SK-N-SH treated with all-trans-retinoic acid at 6 μM for 48 hours (cell line): ENCODE measurements at regions not wholly inside any gene's neighbourhood (a gene's known extent, or its start where the extent isn't known, plus 50 kb on each side); places are given as distances from the start of the nearest gene placed in this dataset.

Source experiments
- ATAC-seq: fragments of 200-7000 bp; cut with Tn5 transposase; 3 replicates; pipeline ENCODE4 v1.9.1; 2020; ENCODE audit warnings: mild to moderate bottlenecking, moderate library complexity
- ARNTL ChIP-seq: fragments of 450-650 bp; formaldehyde crosslinking; IDR thresholded peaks from 2 replicates; pipeline ENCODE4 v1.5.0; 2020; ENCODE audit warnings: low read depth, mild to moderate bottlenecking, moderate library complexity, borderline replicate concordance
- BACH2 ChIP-seq: fragments of 250-450 bp; sonication (Bioruptor Pico); IDR thresholded peaks from 2 replicates; pipeline ENCODE4 v1.9.0; 2021; ENCODE audit warnings: mild to moderate bottlenecking, borderline replicate concordance
- CSDC2 ChIP-seq: fragments of 250-450 bp; sonication (Bioruptor Pico); IDR thresholded peaks from 2 replicates; pipeline ENCODE4 v1.5.0; 2020; ENCODE audit warnings: mild to moderate bottlenecking, moderate library complexity
- ESRRG ChIP-seq: fragments of 250-450 bp; sonication (Bioruptor Pico); IDR thresholded peaks from 2 replicates; pipeline ENCODE4 v1.6.1; 2021; ENCODE audit warnings: mild to moderate bottlenecking
- GLIS3 ChIP-seq: fragments of 250-450 bp; sonication (Bioruptor Pico); IDR thresholded peaks from 2 replicates; pipeline ENCODE4 v1.5.0; 2020; ENCODE audit warnings: mild to moderate bottlenecking, moderate library complexity
- ISL1 ChIP-seq: fragments of 250-450 bp; sonication (Bioruptor Pico); IDR thresholded peaks from 2 replicates; pipeline ENCODE4 v2.1.2; 2022; ENCODE audit warnings: mild to moderate bottlenecking, moderate library complexity
- PPARA ChIP-seq: fragments of 250-450 bp; sonication (Bioruptor Pico); IDR thresholded peaks from 2 replicates; pipeline ENCODE4 v1.5.0; 2020; ENCODE audit warnings: mild to moderate bottlenecking, borderline replicate concordance
- RARB ChIP-seq: fragments of 250-450 bp; sonication (Bioruptor Pico); IDR thresholded peaks from 2 replicates; pipeline ENCODE4 v1.8.0; 2021; ENCODE audit warnings: mild to moderate bottlenecking, moderate library complexity
- SNAI2 ChIP-seq: fragments of 250-450 bp; sonication (Bioruptor Pico); IDR thresholded peaks from 2 replicates; pipeline ENCODE4 v1.5.0; 2020; ENCODE audit warnings: mild to moderate bottlenecking, moderate library complexity
- TCF4 ChIP-seq: fragments of 250-450 bp; sonication (Bioruptor Pico); IDR thresholded peaks from 2 replicates; pipeline ENCODE4 v1.8.0; 2021; ENCODE audit warnings: mild to moderate bottlenecking, moderate library complexity, borderline replicate concordance
- TOX ChIP-seq: fragments of 250-450 bp; sonication (Bioruptor Pico); IDR thresholded peaks from 2 replicates; pipeline ENCODE4 v1.8.0; 2021; ENCODE audit warnings: mild to moderate bottlenecking, moderate library complexity, borderline replicate concordance
- ZC3H10 ChIP-seq: fragments of 250-450 bp; sonication (Bioruptor Pico); IDR thresholded peaks from 2 replicates; pipeline ENCODE4 v1.5.1; 2021; ENCODE audit warnings: mild to moderate bottlenecking, moderate library complexity
- ZFP3 ChIP-seq: fragments of 250-450 bp; sonication (Bioruptor Pico); IDR thresholded peaks from 2 replicates; pipeline ENCODE4 v1.5.0; 2020; ENCODE audit warnings: mild to moderate bottlenecking, moderate library complexity
- ZFP30 ChIP-seq: fragments of 450-650 bp; formaldehyde crosslinking; IDR thresholded peaks from 2 replicates; pipeline ENCODE4 v1.5.0; 2022; ENCODE audit warnings: mild to moderate bottlenecking, moderate library complexity
- ZNF565 ChIP-seq: fragments of 450-650 bp; formaldehyde crosslinking; conservative IDR thresholded peaks from 2 replicates; pipeline ENCODE4 v1.5.0; 2020; ENCODE audit warnings: low read depth, mild to moderate bottlenecking, moderate library complexity
- ZNF70 ChIP-seq: fragments of 450-650 bp; formaldehyde crosslinking; IDR thresholded peaks from 2 replicates; pipeline ENCODE4 v1.5.0; 2020; ENCODE audit warnings: mild to moderate bottlenecking, moderate library complexity
- ZNF8 ChIP-seq: fragments of 450-650 bp; formaldehyde crosslinking; IDR thresholded peaks from 2 replicates; pipeline ENCODE4 v1.5.0; 2020; ENCODE audit warnings: mild to moderate bottlenecking, moderate library complexity
- TF ChIP-seq, protein P1 (sequence below): fragments of 250-450 bp; sonication (Bioruptor Pico); IDR thresholded peaks from 2 replicates; pipeline ENCODE4 v1.5.0; 2020; ENCODE audit warnings: mild to moderate bottlenecking, moderate library complexity
- TF ChIP-seq, protein P2 (sequence below): fragments of 250-450 bp; sonication (Bioruptor Pico); IDR thresholded peaks from 2 replicates; pipeline ENCODE4 v1.5.1; 2021; ENCODE audit warnings: mild to moderate bottlenecking, moderate library complexity
- TF ChIP-seq, protein P3 (sequence below): fragments of 250-450 bp; sonication (Bioruptor Pico); IDR thresholded peaks from 2 replicates; pipeline ENCODE4 v1.8.0; 2021; ENCODE audit warnings: low read depth, mild to moderate bottlenecking, moderate library complexity, borderline replicate concordance
- TF ChIP-seq, protein P4 (sequence below): fragments of 250-450 bp; sonication (Bioruptor Pico); IDR thresholded peaks from 2 replicates; pipeline ENCODE4 v1.8.0; 2020; ENCODE audit warnings: mild to moderate bottlenecking, moderate library complexity, borderline replicate concordance
- TF ChIP-seq, protein P5 (sequence below): fragments of 250-450 bp; sonication (Bioruptor Pico); IDR thresholded peaks from 2 replicates; pipeline ENCODE4 v1.5.1; 2020; ENCODE audit warnings: low read depth, mild to moderate bottlenecking, moderate library complexity

DNA sequence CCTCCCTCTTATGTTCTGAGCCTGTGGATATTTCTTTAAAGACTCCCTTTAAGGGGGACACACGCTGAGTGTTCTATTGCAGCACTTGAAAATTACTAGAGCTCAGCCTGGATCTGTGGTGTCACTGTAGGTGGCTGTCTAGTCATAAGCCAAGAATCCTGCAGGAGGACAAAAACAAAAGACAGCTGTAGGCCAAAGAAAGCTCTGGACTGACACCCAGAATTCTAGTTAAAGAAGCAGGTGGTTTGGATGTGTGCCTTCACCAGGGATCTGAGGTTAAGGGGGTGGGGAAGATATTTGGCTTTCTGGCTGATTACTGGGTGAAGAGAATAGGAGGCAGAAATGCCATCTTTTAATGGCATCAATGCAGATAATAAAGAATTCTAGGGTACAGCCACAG is 842.5 kb upstream of the NXPH2 start (continued):
- TF ChIP-seq PPARA (CRISPR knock-in tag): no peak
- TF ChIP-seq, protein P1, sequence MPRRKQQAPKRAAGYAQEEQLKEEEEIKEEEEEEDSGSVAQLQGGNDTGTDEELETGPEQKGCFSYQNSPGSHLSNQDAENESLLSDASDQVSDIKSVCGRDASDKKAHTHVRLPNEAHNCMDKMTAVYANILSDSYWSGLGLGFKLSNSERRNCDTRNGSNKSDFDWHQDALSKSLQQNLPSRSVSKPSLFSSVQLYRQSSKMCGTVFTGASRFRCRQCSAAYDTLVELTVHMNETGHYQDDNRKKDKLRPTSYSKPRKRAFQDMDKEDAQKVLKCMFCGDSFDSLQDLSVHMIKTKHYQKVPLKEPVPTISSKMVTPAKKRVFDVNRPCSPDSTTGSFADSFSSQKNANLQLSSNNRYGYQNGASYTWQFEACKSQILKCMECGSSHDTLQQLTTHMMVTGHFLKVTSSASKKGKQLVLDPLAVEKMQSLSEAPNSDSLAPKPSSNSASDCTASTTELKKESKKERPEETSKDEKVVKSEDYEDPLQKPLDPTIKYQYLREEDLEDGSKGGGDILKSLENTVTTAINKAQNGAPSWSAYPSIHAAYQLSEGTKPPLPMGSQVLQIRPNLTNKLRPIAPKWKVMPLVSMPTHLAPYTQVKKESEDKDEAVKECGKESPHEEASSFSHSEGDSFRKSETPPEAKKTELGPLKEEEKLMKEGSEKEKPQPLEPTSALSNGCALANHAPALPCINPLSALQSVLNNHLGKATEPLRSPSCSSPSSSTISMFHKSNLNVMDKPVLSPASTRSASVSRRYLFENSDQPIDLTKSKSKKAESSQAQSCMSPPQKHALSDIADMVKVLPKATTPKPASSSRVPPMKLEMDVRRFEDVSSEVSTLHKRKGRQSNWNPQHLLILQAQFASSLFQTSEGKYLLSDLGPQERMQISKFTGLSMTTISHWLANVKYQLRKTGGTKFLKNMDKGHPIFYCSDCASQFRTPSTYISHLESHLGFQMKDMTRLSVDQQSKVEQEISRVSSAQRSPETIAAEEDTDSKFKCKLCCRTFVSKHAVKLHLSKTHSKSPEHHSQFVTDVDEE (CRISPR knock-in tag): no peak

DNA sequence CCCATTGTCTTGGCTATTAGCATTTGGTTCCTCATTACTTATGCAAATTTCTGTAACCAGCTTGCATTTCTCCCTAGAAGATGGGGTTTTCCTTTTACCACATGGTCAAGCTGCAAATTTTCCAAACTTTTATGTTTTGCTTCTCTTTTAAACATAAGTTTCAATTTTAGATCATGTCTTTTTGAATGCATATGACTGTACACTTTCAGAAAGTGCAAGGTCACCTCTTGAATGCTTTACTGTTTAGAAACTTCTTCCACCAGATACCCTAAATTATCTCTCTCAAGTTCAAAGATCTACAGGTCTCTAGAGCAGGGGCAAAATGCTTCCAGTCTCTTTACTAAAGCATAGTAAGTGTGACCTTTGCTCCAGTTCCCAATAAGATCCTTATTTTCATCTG is 837.6 kb upstream of the NXPH2 start:
- TF ChIP-seq, protein P2, sequence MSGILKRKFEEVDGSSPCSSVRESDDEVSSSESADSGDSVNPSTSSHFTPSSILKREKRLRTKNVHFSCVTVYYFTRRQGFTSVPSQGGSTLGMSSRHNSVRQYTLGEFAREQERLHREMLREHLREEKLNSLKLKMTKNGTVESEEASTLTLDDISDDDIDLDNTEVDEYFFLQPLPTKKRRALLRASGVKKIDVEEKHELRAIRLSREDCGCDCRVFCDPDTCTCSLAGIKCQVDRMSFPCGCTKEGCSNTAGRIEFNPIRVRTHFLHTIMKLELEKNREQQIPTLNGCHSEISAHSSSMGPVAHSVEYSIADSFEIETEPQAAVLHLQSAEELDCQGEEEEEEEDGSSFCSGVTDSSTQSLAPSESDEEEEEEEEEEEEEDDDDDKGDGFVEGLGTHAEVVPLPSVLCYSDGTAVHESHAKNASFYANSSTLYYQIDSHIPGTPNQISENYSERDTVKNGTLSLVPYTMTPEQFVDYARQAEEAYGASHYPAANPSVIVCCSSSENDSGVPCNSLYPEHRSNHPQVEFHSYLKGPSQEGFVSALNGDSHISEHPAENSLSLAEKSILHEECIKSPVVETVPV (CRISPR knock-in tag): no peak
- TF ChIP-seq ZNF70 (CRISPR knock-in tag) (no peak), ZC3H10 (CRISPR knock-in tag) (no peak), TCF4 (CRISPR knock-in tag) (no peak), GLIS3 (CRISPR knock-in tag) (no peak), ZNF565 (CRISPR knock-in tag) (no peak), RARB (CRISPR knock-in tag) (no peak), PPARA (CRISPR knock-in tag) (no peak), ISL1 (CRISPR knock-in tag) (no peak), ZNF8 (CRISPR knock-in tag) (no peak), ESRRG (no peak), TOX (CRISPR knock-in tag) (no peak), SNAI2 (no peak), ZFP30 (CRISPR knock-in tag) (no peak)
- TF ChIP-seq, protein P3, sequence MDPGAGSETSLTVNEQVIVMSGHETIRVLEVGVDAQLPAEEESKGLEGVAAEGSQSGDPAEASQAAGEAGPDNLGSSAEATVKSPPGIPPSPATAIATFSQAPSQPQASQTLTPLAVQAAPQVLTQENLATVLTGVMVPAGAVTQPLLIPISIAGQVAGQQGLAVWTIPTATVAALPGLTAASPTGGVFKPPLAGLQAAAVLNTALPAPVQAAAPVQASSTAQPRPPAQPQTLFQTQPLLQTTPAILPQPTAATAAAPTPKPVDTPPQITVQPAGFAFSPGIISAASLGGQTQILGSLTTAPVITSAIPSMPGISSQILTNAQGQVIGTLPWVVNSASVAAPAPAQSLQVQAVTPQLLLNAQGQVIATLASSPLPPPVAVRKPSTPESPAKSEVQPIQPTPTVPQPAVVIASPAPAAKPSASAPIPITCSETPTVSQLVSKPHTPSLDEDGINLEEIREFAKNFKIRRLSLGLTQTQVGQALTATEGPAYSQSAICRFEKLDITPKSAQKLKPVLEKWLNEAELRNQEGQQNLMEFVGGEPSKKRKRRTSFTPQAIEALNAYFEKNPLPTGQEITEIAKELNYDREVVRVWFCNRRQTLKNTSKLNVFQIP (CRISPR knock-in tag): no peak
- TF ChIP-seq, protein P4, sequence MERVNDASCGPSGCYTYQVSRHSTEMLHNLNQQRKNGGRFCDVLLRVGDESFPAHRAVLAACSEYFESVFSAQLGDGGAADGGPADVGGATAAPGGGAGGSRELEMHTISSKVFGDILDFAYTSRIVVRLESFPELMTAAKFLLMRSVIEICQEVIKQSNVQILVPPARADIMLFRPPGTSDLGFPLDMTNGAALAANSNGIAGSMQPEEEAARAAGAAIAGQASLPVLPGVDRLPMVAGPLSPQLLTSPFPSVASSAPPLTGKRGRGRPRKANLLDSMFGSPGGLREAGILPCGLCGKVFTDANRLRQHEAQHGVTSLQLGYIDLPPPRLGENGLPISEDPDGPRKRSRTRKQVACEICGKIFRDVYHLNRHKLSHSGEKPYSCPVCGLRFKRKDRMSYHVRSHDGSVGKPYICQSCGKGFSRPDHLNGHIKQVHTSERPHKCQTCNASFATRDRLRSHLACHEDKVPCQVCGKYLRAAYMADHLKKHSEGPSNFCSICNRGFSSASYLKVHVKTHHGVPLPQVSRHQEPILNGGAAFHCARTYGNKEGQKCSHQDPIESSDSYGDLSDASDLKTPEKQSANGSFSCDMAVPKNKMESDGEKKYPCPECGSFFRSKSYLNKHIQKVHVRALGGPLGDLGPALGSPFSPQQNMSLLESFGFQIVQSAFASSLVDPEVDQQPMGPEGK (CRISPR knock-in tag): no peak
- TF ChIP-seq, protein P5, sequence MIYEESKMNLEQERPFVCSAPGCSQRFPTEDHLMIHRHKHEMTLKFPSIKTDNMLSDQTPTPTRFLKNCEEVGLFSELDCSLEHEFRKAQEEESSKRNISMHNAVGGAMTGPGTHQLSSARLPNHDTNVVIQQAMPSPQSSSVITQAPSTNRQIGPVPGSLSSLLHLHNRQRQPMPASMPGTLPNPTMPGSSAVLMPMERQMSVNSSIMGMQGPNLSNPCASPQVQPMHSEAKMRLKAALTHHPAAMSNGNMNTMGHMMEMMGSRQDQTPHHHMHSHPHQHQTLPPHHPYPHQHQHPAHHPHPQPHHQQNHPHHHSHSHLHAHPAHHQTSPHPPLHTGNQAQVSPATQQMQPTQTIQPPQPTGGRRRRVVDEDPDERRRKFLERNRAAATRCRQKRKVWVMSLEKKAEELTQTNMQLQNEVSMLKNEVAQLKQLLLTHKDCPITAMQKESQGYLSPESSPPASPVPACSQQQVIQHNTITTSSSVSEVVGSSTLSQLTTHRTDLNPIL (CRISPR knock-in tag): no peak
- TF ChIP-seq, all 23 proteins: peak for 0
- no peak for ATAC-seq

DNA sequence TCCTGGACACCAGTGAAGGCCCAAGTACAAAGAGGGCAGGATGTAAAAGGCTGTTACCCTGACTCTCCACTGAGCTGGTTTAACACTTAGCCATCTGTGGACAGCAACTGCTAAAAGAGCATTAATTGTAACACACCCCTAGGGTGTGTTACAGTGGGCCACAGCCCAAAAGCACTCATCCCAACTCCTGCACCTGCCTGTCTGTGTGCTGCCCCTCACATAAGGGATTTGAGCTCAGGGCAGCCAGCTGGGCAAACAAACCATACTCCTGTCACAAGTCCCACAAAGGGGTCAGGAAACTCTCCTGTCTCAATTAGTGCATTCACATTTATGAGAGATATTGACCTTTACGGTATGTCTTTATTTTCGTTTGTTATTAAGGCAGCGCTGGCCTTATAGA is 833.1 kb upstream of the NXPH2 start:
- no peak for ATAC-seq
- TF ChIP-seq ZFP30 (CRISPR knock-in tag) (no peak), ZFP3 (CRISPR knock-in tag) (no peak), ZC3H10 (CRISPR knock-in tag) (no peak), CSDC2 (no peak), TOX (CRISPR knock-in tag) (no peak), RARB (CRISPR knock-in tag) (no peak), SNAI2 (no peak), TCF4 (CRISPR knock-in tag) (no peak), ARNTL (CRISPR knock-in tag) (no peak), BACH2 (CRISPR knock-in tag) (no peak), ZNF565 (CRISPR knock-in tag) (no peak), ZNF70 (CRISPR knock-in tag) (no peak)
- TF ChIP-seq, protein P3 (CRISPR knock-in tag): no peak
- TF ChIP-seq, protein P5 (CRISPR knock-in tag): no peak
- TF ChIP-seq, protein P2 (CRISPR knock-in tag): no peak
